Tibial artery (tissue), 4 donors: ENCODE measurements at regions not wholly inside any gene's neighbourhood (a gene's known extent, or its start where the extent isn't known, plus 50 kb on each side); places are given as distances from the start of the nearest gene placed in this dataset.
A peak's percentile ranks its signal among the peaks of the same experiment; 100 is the strongest.

Experiments
- DNase-seq, 2 donors: peaks; one replicate each; pipeline ENCODE4 v3.0.0-alpha.2; 2019
- H3K27ac ChIP-seq, 2 donors: fragments of 200-600 bp; sonication (generic) in 1 of 2; 1 replicate in 1 of 2; 2 replicates in 1 of 2; pipeline ENCODE4 v1.5.1; 2018 to 2019; ENCODE audit warnings: mild to moderate bottlenecking in 1 of 2
- H3K27me3 ChIP-seq, 2 donors: fragments of 200-600 bp; sonication (generic) in 1 of 2; one replicate each; pipeline versions ENCODE4 v1.5.1 to v1.6.0; 2016 to 2019
- H3K36me3 ChIP-seq, 3 donors: fragments of 200-600 bp; sonication (generic) in 2 of 3; one replicate each; pipeline ENCODE4 v1.5.1; 2016 to 2019; ENCODE audit warnings: mild to moderate bottlenecking in 2 of 3
- H3K4me1 ChIP-seq, 4 donors: fragments of 200-600 bp; sonication (generic) in 2 of 4; 1 replicate in 3 of 4; 2 replicates in 1 of 4; pipeline ENCODE4 v1.5.1; 2016 to 2019
- H3K4me3 ChIP-seq, 2 donors: fragments of 200-600 bp; sonication (generic) in 1 of 2; 1 replicate in 1 of 2; 2 replicates in 1 of 2; pipeline ENCODE4 v1.5.1; 2018 to 2019; ENCODE audit warnings: mild to moderate bottlenecking in 2 of 2
- H3K9me3 ChIP-seq, 3 donors: fragments of 200-600 bp; sonication (generic) in 1 of 3; one replicate each; pipeline ENCODE4 v1.5.1; 2016 to 2019
- CTCF ChIP-seq, 2 experiments: fragments of 200-600 bp in 1 of 2; fragments of 450-650 bp in 1 of 2; IDR thresholded peaks; one replicate each; pipeline ENCODE4 v1.5.1; 2017 to 2019; ENCODE audit warnings: antibody characterized with exemption in 2 of 2, mild to moderate bottlenecking in 1 of 2, moderate library complexity in 1 of 2
- intact Hi-C: fragments of 100-400 bp; cut with DNase I; formaldehyde crosslinking; loops from one replicate; pipeline ENCODE4 v1.15.0; 2023; ENCODE audit warnings: low total_unique reads

DNA sequence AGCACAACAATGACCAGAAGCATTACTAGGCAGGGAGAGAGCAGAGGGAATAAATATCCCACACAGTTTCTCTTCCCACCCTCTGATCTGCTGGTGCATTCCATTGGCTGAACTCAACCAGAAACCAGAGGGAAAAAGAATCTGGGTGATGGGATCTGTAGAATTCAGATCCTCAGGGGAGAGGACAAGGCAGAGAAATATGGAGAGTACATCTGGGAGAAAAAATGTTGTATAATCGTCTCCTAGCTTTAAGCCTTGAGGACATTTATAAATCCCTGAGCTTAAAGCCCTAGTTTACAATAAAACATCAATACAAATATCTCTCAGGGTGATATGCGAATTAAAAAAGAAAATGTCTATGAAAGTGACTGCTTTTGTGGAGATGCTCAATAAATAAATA lies 368.1 kb upstream of the MAD2L1 start:
- H3K27ac ChIP-seq = no peak overlapping the region
- no peaks in the 10 kb centered on the region for H3K9me3 ChIP-seq
- no peak for TF ChIP-seq CTCF (IDR thresholded peaks at IDR 0.05)
- peaks cover 0 to 16% (median 4%) of the 10 kb centered on the region in 4 donors for H3K4me1 ChIP-seq
- intact Hi-C loops = no loop called here
- no peaks in the 10 kb centered on the region for H3K27me3 ChIP-seq
- DNase-seq = no peak
- H3K36me3 ChIP-seq = no peaks in the 10 kb centered on the region
- H3K4me3 ChIP-seq = no peak overlapping the region

GRCh38 chr4:120432301-120432860 lies 365.7 kb upstream of the MAD2L1 start:
- no peak for DNase-seq
- Histone ChIP-seq H3K4me1 (peaks cover 0 to 16% (median 4%) of the 10 kb centered on the region in 4 donors), H3K27ac (peak overlapping the region; percentile 29 to 57), H3K4me3 (no peak overlapping the region), H3K36me3 (no peaks in the 10 kb centered on the region), H3K9me3 (no peaks in the 10 kb centered on the region), H3K27me3 (no peaks in the 10 kb centered on the region)
- no peak for TF ChIP-seq CTCF (IDR thresholded peaks at IDR 0.05)
- intact Hi-C loops = no loop called here

- no peak overlapping the region for H3K4me3 ChIP-seq
- H3K27ac ChIP-seq = no peak overlapping the region
- H3K9me3 ChIP-seq = no peaks in the 10 kb centered on the region
- peaks cover 0 to 16% (median 4%) of the 10 kb centered on the region in 4 donors for H3K4me1 ChIP-seq
- H3K27me3 ChIP-seq = no peaks in the 10 kb centered on the region
- intact Hi-C loops = no loop called here
- no peaks in the 10 kb centered on the region for H3K36me3 ChIP-seq
- no peak for DNase-seq
- TF ChIP-seq CTCF (IDR thresholded peaks at IDR 0.05) = no peak
Measured at GRCh38 chr4:120431180-120431579, 364.5 kb upstream of the MAD2L1 start.

DNA sequence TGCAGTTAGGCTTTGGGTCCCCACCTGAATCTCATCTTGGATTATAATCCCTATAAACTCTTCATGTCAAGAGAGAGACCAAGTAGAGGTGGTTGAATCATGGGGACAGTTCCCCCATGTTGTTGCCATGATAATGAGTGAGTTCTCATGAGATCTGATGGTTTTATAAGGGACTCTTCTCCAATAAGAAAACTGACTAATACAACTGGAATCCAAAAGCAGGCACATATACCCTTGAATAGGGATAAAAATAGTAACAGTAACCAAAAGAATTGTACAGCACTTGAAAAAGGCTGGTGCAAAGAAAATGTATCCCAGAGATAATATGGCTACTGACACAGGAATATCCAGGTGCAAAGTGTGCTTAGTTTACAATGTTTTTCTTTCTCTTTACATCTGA lies 351.5 kb upstream of the MAD2L1 start:
- H3K9me3 ChIP-seq = no peaks in the 10 kb centered on the region
- no peaks in the 10 kb centered on the region for H3K36me3 ChIP-seq
- TF ChIP-seq CTCF (IDR thresholded peaks at IDR 0.05) = no peak
- no peak overlapping the region for H3K27ac ChIP-seq
- H3K4me3 ChIP-seq = no peak overlapping the region
- no peak for DNase-seq
- no peaks in the 10 kb centered on the region for H3K27me3 ChIP-seq
- intact Hi-C loops = no loop called here
- peaks cover 0 to 7% (median 0%) of the 10 kb centered on the region in 4 donors for H3K4me1 ChIP-seq

GRCh38 chr4:120415896-120416295 lies 349.2 kb upstream of the MAD2L1 start:
- no peak overlapping the region for H3K4me3 ChIP-seq
- H3K9me3 ChIP-seq = peaks cover 0 to 4% (median 3%) of the 10 kb centered on the region in 3 donors
- TF ChIP-seq CTCF (IDR thresholded peaks at IDR 0.05) = no peak
- no peaks in the 10 kb centered on the region for H3K36me3 ChIP-seq
- H3K27ac ChIP-seq = no peak overlapping the region
- H3K27me3 ChIP-seq = no peaks in the 10 kb centered on the region
- H3K4me1 ChIP-seq = peaks cover 0 to 7% (median 0%) of the 10 kb centered on the region in 4 donors
- intact Hi-C loops = no loop called here
- DNase-seq = no peak

DNA sequence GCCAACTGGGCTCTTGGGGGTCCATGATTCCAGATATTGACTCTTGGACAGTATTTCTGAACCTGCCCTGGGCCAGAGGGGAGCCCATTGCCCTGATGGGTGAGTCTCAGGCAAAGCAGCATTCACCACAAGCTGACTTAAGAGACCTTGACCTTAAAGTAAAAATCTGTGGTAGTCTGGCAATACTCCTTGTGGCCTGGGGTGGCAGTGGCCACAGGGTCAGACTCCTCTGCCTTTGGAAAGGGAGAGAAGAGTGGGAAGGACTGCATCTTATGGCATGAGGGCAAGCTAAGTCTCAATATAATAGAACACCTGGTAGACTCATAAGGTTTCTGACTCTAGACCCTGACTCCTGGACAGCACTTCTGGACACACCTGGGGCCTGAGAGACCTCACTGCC lies 340.3 kb upstream of the MAD2L1 start:
- intact Hi-C loops = no loop called here
- no peak for TF ChIP-seq CTCF (IDR thresholded peaks at IDR 0.05)
- H3K27ac ChIP-seq = no peak overlapping the region
- no peaks in the 10 kb centered on the region for H3K4me1 ChIP-seq
- peaks cover 0 to 26% (median 17%) of the 10 kb centered on the region in 3 donors for H3K9me3 ChIP-seq
- H3K36me3 ChIP-seq = no peaks in the 10 kb centered on the region
- no peak for DNase-seq
- H3K4me3 ChIP-seq = no peak overlapping the region
- H3K27me3 ChIP-seq = no peaks in the 10 kb centered on the region
